ENCODE measurements at regions not wholly inside any gene's neighbourhood (a gene's known extent, or its start where the extent isn't known, plus 50 kb on each side); places are given as distances from the start of the nearest gene placed in this dataset.
A peak's percentile ranks its signal among the peaks of the same experiment; 100 is the strongest.
"Not testable (repeated sequence)": the region's sequence is repeated elsewhere in the genome, so short reads cannot be mapped to it uniquely, and the experiment has no call there.

DNA sequence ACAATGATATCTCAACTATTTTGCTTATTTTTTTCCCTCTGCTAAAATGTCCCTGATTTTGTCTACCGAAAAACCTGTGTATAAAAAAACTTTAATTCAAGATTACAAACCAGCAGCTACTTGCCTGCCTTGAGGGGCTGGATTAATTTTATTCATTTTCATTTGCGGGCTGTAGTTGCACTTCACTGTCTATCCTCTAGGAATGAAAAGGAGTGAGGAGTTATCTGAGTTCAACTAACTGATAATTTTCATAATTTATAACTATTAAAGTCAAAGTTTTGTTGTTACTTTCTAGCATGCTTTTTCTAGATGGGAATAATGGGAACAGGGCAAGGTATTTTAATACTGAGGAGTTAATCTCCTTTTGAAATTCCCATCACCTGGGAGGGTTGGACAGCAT lies 50.3 kb upstream of the AGTPBP1 start:
- DNase-seq: not testable (repeated sequence)

DNA sequence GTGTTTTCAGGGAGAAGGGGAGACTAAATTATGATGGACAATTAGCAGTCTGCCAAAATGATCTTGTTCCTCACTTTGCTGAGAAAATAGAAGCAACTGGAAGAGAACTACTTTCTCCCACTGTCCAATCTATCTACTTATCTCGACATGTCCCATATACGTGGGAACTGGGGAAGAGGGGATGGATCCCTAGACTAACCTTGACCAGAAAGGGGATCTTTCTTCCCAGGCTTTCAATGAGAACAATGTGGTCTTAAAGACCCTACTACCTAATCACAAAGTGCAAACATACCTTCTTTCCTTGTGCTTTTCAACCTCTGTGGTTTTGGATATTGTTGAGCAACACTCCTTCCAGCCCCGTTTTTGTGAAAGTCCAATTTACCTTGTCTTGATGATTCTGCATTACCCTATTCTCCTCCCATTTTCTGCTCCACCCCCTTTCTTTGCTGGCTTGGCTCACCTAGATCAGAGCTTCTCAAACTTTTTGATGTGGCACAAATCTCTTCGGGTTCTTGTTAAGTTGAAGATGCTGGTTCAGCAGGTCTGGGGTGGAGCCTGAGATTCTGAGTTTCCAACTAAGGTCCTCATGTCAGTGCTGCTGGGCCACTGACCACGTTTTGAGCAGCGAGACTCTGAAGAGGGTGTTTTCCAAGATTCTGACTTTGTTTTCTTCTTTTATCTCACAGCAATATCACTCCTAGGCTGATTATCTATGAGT lies 61.4 kb upstream of the AGTPBP1 start:
- not testable (repeated sequence) for DNase-seq

DNA sequence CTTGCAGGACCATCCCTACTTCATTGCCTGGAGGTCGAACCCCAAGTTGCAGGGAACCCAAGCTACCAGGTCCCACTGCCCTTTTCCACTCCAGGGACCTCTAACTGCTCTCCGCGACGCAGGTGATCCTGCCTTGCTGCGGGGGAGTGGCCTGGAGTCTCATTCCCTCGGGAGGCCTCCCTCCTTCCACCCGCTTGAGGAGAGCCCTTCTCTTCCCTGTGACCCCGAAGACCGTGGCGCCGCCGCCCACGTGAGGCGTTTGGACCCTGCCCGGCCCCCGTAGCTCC lies 63.0 kb upstream of the AGTPBP1 start:
- not testable (repeated sequence) for DNase-seq

DNA sequence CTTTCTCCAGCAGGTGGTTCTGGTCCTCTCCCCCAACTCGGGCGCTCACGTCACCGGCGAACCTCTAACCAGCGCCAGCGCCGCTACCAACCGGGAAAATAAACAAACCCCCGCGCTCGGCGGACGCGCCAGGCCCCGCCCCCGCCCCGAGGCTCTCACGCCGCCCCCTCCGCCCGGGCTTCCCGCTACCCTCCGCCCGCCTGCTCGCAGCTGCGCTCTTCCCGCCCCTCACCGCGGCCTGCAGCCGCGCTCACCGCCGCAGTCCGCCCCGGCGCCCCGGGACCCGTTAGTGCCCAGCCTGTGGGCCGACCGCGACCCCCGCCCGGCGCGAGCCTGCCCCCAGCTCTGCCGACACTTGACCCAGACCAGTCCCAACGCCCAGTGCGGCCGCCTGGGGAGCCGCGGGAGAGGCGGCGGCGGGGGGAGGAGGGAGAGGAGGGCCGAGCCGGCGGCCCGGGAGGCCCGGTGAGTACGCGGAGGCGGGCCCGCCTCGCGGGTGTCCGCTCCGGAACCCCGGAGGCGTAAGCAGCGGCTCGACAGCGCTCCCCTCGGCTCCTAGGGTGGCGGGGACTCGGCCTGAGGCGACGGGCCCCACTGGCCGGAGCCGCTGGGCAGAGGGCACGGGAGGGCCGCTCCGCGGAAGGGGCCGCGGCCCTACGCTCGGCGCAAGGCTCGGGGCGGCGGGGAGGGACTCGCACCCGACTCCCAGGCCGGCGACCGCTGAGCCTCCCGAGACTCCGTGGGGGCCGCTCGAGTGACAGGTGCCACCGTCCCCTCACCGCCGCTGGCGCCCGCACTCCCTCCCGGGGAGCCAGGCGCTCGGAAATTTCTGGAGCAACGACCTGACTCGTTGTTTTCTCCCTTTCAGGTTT lies 63.6 kb upstream of the AGTPBP1 start:
- DNase-seq: peak; percentile 37 to 89 (median 78)

DNA sequence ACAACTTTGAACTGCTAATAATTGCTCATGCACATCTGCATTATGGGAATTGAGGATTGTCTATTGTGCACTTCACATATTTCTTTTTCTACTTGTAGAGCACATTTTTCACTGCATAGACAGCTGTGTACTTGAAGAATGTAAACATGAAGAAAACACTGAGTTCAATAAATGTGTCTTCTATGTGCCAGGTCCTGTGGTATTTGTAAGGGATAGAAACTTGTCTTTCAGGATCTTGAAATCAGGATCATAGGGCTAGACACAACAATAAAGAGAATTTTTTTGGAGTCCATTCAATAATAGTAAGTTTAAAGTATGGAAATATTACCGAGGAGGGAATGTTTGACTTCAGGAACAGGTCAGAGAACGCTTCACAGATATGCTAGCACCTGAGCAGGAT lies 66.6 kb upstream of the AGTPBP1 start:
- not testable (repeated sequence) for DNase-seq

DNA sequence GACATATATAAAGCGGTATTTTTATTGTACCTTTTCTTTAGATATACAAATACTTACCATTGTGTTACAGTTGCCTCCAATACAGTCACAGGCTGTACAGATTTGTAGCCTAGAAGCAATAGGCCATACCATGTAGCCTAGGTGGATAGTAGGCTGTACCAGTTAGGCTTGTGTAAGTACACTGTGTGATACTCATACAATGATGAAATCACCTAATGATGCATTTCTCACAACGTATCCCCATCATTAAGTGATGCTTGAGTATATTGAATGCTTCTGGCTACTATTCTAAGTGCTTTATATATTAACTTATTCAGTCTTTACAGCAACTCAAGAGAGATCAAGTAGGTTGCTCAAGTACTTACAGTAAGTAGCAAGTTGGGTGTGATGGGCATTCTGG lies 71.6 kb upstream of the AGTPBP1 start:
- DNase-seq: not testable (repeated sequence)

DNA sequence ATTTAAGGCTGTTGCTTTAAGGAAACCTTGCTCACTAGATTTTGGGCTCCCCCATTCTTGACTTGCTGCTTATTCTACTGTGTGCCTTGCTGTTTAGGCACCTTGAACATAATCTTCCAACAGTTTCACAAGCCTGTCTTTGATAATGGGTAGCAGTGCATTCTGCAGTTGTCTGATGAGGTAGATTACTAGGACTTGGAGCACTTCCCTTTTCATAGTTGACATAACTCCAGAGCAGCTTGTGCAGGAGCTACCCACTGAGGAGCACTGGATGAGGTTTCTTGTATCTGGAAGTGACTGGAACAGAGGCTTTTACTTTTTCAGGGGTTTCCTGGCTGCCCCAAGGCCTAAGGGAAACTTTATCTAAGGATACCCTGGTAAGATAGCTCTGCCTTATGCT lies 73.0 kb upstream of the AGTPBP1 start:
- not testable (repeated sequence) for DNase-seq

DNA sequence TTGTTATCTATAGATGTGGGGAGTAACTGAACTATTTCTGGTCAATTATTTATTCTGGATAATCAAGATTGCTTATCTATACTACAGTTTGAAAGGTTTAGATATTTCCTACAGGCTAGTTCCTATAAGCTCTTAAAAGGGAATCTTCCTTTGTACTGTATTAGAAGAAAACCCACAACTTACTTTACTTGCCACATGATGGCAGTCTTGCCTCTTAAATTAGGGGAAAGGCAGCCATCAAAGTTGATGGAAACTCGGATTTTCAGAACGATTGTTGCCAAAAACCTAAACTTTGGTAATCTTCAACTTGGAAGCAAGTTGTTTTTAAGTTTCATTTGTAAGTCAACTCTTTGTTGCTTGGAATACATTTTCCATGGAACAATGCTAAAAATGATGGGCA lies 77.2 kb upstream of the AGTPBP1 start:
- DNase-seq: not testable (repeated sequence)

DNA sequence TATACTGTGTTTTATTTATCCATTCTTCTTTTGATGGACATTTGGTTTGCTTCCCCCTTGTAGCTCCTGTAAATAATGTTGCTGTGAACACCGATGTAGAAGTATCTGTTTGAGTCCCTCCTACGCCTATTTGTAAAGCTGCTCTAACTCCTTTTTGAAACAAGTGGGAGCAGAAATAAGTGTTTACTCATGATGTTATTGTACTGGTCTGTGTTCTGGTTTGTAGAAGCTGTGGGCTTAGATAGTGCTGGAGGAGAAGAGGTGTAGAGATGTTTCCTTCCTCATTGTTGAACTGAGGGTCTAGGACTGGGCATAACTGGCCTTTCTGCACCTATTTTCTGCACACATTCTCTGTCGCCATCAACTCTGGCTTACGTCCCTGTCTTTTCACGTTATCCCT lies 78.8 kb upstream of the AGTPBP1 start:
- not testable (repeated sequence) for DNase-seq

DNA sequence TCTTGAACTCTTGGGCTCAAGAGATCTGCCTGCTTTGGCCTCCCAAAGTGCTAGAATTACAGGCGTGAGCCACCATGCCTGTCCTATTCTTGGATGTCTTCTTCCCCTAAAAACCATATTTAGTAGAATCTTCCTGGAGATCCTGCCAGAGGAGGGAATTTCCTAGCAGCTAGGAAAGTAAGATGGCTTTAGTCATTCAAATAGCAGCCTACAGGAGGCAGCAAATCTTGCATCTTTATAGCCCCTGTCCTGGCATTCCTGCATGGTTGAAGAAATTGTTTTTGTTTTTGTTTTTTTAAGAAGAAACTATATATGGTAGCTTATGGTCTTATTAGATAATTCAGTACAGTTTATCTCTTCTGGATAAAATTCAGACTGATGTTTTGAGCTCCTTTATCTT lies 83.2 kb upstream of the AGTPBP1 start:
- not testable (repeated sequence) for DNase-seq

DNA sequence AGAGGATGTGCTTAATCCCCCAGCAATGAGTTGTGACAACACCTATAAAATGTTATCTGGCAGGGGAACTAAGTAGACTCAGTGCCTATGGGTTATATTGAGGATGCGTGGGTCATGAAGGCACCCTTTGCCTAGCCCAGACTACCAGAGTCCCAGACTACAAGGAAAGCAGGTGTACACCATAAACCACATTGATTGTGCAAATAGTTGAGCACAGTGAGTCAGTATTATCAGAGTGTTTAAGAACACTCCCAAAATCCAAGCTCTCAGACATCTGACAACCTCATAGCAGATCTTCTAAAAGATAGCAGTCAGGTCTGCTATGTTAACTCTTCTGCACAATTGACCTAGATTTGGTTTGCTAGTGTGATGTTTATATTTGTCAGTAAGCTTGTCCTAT lies 92.8 kb upstream of the AGTPBP1 start:
- DNase-seq: not testable (repeated sequence)

DNA sequence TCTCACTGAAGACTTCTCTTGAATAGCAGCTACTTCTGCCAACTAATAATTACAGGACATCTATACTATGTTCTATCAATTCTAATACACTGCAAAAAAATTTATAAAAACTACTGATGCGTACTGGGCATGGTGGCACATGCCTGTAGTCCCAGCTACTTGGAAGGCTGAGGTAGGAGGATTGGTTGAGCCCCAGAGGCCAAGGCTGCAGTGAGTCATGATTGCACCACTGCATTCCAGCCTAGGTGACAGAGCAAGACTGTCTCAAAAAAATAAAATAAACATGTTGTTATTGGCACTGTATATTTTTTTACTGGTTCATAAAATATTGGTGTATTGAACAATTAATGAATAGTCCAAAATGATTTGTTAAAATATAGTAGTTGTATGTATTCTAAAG lies 97.0 kb upstream of the NAA35 start:
- not testable (repeated sequence) for DNase-seq

DNA sequence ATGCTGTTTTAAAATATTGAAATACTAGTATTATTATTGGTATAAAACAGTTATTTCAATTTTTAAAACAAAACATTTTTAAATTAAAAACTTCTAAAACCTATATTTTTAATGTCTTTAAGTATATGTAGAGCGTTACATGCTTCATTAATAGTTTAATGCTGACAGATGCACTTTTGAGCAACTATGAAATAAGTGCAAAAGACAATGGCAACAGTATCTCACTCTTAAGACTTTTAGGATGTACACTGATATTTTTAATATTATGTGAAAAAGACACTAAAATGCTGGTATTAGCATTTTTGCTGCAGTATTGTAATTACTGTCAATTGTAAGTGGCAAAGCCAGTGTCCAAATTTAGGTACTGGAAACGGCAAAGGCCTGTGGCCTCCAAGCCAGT lies 93.2 kb upstream of the NAA35 start:
- DNase-seq: not testable (repeated sequence)

DNA sequence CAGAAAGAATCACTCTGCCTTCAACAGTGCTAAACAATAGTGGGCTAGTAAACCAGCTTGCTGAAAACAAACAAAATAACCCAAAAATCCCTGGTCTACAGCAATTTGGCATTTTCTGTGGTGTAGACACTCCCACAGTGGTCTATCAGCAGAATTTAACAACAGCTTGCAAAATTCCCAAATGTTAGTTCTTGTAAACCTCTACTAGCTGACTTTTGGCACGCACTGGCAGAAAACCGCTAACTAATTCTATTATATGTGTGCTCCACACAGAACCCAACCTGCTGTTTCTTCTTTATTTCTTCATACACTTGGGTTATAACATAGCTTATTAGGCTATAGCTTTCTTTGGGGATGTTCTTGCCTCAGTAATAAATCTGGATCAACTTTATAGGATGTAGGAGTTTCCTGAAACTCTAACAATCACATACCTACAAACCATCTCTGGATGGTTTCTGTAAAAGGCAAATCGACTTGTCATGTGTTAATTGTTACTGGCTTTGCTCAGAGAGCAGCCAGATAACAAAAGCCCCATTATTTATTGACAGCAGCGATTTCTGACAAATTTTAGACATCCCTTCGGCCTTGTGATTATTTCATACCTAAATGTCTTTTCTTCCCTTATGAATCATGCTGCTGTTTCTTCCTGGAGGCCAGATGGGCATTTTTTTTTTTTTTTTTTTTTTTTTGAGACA lies 82.7 kb upstream of the NAA35 start:
- DNase-seq: peak in 1 of 14 donors; percentile 27

DNA sequence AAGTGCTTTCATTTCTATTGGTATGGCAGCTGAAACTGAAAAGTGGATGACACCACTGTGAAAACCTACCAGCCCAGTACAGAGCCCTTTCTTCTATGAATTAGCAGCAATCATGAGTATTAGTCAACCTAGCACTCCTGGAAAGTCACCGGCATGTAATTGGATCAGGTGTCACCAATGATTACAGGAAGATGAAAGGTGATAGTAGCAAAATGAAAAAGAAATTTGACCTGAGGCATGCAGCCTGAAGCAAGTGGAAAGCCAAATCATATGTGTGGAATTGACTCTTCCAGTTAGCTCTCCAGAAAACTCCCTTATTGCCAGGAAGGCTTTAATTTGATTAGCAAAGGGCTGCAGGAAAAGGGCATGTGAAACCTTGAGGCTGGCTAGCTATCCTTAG lies 81.2 kb upstream of the NAA35 start:
- no peak for DNase-seq

DNA sequence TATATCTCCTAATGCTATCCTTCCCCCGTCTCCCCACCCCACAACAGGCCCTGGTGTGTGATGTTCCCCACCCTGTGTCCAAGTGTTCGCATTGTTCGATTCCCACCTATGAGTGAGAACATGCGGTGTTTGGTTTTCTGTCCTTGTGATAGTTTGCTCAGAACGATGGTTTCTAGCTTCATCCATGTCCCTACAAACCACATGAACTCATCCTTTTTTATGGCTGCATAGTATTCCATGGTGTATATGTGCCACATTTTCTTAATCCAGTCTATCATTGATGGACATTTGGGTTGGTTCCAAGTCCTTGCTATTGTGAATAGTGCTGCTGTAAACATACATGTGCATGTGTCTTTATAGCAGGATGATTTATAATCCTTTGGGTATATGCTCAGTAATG lies 79.1 kb upstream of the NAA35 start:
- DNase-seq: not testable (repeated sequence)

DNA sequence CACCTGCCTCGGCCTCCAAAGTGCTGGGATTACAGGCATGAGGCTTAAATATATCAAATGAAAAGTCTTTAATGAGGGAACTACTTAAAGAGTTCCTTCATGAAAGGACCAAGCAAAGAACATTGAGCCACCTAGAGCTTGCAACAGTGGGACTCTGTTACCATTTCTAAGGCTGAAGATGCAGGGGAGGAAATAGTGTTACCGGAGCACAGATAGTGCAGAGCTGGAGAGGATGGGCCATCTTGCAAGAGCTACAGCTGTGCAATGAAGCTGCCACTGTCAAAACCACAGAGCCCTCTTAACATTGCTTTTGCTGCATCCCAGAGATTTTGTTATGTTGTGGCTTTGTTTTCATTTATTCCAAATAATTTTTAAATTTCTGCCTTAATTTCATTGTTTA lies 77.1 kb upstream of the NAA35 start:
- no peak for DNase-seq

DNA sequence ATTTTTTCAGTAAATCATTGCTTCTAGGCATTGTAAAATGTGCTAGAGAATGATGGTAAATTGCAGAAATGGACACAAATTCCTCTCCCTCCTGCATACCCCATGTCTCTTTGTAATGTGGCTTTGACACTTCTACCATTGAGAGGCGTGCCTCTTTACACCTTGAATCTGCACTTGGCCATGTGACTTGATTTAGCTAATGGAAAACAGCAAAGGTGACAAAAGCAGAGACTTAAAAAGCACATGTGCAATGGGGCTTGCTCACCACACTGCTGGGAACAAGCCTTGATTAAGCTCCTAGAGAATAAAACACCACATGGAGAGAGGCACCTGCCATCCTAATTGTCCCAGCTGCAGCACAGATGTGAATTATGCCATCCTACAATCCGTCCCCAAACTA lies 69.9 kb upstream of the NAA35 start:
- no peak for DNase-seq

DNA sequence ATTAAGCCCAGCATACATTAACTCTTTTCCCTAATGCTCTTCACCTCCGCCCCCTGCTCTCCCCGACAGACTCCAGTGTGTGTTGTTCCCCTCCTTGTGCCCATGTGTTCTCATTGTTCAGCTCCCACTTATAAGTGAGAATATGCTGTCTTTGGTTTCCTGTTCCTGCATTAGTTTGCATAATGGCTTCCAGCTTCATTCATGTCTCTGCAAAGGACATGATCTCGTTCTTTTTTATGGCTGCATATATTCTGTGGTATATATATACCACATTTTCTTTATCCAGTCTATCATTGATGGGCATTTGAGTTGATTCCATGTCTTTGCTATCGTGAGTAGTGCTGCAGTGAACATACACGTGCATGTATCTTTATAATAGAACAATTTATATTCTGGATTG lies 69.3 kb upstream of the NAA35 start:
- not testable (repeated sequence) for DNase-seq

DNA sequence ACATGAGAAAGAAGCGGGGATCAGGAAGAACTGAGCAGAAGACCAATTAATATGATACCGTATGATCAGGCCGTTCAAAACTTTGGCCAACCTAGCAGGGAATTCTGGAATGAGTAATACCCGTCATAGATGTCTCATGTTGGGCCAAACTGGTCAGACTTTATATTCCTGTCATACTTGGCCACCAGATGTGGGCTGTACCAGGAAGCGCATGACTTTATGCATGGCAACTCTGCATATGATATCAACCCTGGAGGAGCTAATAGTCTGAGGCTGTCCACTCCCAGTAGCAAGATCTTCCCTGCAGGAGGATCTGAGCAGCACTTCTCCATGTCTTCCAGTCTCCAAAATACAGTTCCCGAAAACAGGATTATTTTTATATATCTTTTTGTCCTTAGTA lies 68.5 kb upstream of the NAA35 start:
- no peak for DNase-seq

DNA sequence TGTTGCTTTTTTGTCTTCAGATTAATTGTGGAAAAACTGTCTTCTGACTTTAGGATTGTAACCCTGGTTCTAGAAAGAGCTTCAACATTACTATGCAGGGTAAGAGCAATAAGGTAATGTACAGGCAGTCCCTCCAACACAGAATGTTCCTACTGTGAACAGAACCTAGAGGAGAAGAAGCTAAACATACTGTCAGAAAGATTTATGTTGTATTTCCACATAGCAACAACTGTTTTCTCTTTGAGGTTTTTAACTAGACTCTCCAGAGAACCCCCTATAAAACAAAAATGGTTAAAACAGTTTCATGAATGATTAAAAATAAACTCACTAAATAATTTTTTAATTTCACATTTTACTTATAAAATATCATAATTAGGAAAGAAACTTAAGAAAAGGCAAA lies 64.3 kb upstream of the NAA35 start:
- no peak for DNase-seq

DNA sequence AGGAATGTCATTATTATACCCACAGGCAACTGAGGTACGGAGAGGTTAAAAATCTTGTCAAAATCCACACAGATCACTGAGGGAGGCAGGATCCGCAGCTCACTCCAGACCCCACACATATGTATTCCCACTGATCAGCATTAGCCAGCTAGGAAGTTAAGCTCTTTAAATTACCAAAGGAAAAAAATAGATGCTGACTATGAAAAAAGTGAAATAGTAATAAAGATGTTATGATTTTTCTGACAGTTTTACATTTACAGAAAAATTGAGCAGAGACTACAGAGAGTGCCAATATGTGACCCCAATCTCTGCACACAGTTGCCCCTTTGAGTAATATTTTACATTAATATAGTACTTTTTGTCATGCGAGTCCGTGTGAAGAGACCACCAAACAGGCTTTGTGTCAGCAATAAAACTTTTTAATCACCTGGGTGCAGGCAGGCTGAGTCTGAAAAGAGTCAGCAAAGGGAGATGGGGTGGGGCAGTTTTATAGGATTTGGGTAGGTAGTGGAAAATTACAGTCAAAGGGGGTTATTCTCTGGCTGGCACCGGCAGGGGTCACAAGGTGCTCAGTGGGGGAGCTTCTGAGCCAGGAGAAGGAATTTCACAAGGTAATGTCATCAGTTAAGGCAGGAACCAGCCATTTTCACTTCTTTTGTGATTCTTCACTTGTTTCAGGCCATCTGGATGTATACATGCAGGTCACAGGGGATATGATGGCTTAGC lies 61.9 kb upstream of the NAA35 start:
- DNase-seq: not testable (repeated sequence)

DNA sequence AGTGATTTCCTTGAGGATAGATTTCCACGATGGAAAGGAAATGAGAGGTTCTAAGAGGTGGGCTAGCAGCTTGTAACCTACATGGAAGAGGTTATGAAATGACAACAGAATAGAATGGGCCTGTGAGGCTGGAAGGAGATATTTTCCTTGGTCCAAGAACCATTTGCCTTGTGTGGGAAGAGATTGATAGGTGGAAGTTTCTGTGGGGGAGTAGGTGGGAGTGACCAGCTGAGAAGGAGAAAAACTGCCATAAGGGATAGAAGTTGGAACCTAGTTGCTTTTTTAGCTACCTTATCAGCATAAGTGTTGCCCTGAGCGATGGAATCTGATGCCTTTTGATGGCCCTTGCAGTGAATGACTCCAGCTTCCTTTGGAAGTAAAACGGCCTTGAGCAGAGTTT lies 60.4 kb upstream of the NAA35 start:
- not testable (repeated sequence) for DNase-seq
